HEK293T (cell line): ENCODE measurements at regions not wholly inside any gene's neighbourhood (a gene's known extent, or its start where the extent isn't known, plus 50 kb on each side); places are given as distances from the start of the nearest gene placed in this dataset.

Experiments
- CTCF ChIA-PET: fragments of 350-600 bp; formaldehyde crosslinking; extraction: SDS; loops from one replicate; lab custom pipeline; 2021; ENCODE audit warnings: antibody characterized with exemption, inconsistent platforms; lab: Yijun Ruan, JAX
- POLR2A ChIA-PET: fragments of 350-600 bp; formaldehyde crosslinking; extraction: SDS; loops from one replicate; lab custom pipeline; 2020; ENCODE audit warnings: antibody characterized with exemption, inconsistent platforms; lab: Yijun Ruan, JAX
- DNase-seq: peaks from one replicate; pipeline ENCODE4 v3.0.0; 2012; ENCODE audit warnings: mixed read lengths; ENCODE audit errors: extremely low spot score
- ARNT ChIP-seq: fragments of 450-650 bp; IDR thresholded peaks from 2 replicates; pipeline ENCODE4 v1.6.1; 2017; ENCODE audit warnings: mild to moderate bottlenecking
- BHLHE40 ChIP-seq: fragments of 450-650 bp; IDR thresholded peaks from 2 replicates; pipeline ENCODE4 v1.6.1; 2016; ENCODE audit warnings: mild to moderate bottlenecking, moderate library complexity, borderline replicate concordance
- CTBP1 ChIP-seq: fragments of 450-650 bp; IDR thresholded peaks from 2 replicates; pipeline ENCODE4 v1.6.1; 2016; ENCODE audit warnings: borderline replicate concordance
- ELF4 ChIP-seq: fragments of 450-650 bp; IDR thresholded peaks from 2 replicates; pipeline ENCODE4 v1.6.1; 2017; ENCODE audit warnings: antibody characterized with exemption
- FOXA1 ChIP-seq: fragments of 450-650 bp; IDR thresholded peaks from 2 replicates; pipeline ENCODE4 v1.6.1; 2016; ENCODE audit warnings: mild to moderate bottlenecking
- FOXK2 ChIP-seq: fragments of 450-650 bp; IDR thresholded peaks from 2 replicates; pipeline ENCODE4 v1.6.1; 2016; ENCODE audit warnings: mild to moderate bottlenecking
- FOXM1 ChIP-seq: fragments of 450-650 bp; IDR thresholded peaks from 2 replicates; pipeline ENCODE4 v1.6.1; 2017; ENCODE audit warnings: mild to moderate bottlenecking, borderline replicate concordance
- HDGF ChIP-seq: fragments of 450-650 bp; IDR thresholded peaks from 2 replicates; pipeline ENCODE4 v1.6.1; 2017; ENCODE audit warnings: antibody characterized with exemption, borderline replicate concordance
- L3MBTL2 ChIP-seq: fragments of 450-650 bp; conservative IDR thresholded peaks from 2 replicates; pipeline ENCODE4 v1.6.1; 2016; ENCODE audit warnings: mild to moderate bottlenecking
- LEF1 ChIP-seq: fragments of 450-650 bp; IDR thresholded peaks from 2 replicates; pipeline ENCODE4 v1.6.1; 2017; ENCODE audit warnings: mild to moderate bottlenecking, borderline replicate concordance
- NFRKB ChIP-seq: fragments of 450-650 bp; IDR thresholded peaks from 2 replicates; pipeline ENCODE4 v1.6.1; 2016; ENCODE audit warnings: mild to moderate bottlenecking, moderate library complexity
- SP1 ChIP-seq: fragments of 450-650 bp; IDR thresholded peaks from 2 replicates; pipeline ENCODE4 v1.6.1; 2017
- SUZ12 ChIP-seq: fragments of 450-650 bp; IDR thresholded peaks from 2 replicates; pipeline ENCODE4 v1.6.1; 2016; ENCODE audit warnings: mild to moderate bottlenecking
- TARDBP ChIP-seq: fragments of 450-650 bp; IDR thresholded peaks from 2 replicates; pipeline ENCODE4 v1.6.1; 2016
- ZNF384 ChIP-seq: fragments of 450-650 bp; IDR thresholded peaks from 2 replicates; pipeline ENCODE4 v1.6.1; 2016
- TF ChIP-seq, protein P1 (sequence below): fragments of 450-650 bp; IDR thresholded peaks from 2 replicates; pipeline ENCODE4 v1.6.1; 2016

DNA sequence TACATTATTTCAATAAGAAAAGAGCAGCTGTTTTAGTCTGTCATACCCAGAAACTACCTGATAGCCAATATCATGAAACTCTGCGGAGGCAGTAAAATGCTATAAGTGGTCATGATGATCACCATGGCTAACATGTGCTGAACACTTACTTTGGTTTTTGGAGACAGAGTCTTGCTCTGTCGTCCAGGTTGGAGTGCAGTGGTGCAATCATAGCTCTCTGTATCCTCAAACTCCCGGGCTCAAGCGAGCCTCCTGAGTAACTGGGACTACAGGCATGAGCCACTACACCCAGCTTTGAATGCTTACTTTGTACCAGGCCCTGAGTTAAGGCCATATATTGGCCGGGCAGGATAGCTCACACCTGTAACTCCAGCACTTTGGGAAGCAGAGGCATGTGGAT, 101.2 kb upstream of the DHX40 start:
- TF ChIP-seq, protein P1, sequence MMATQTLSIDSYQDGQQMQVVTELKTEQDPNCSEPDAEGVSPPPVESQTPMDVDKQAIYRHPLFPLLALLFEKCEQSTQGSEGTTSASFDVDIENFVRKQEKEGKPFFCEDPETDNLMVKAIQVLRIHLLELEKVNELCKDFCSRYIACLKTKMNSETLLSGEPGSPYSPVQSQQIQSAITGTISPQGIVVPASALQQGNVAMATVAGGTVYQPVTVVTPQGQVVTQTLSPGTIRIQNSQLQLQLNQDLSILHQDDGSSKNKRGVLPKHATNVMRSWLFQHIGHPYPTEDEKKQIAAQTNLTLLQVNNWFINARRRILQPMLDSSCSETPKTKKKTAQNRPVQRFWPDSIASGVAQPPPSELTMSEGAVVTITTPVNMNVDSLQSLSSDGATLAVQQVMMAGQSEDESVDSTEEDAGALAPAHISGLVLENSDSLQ, result no peak
- no peak for TF ChIP-seq TARDBP
- TF ChIP-seq SP1, result no peak
- no peak for TF ChIP-seq CTBP1
- no peak for TF ChIP-seq FOXA1
- no peak for TF ChIP-seq LEF1
- no peak for TF ChIP-seq ARNT
- CTCF ChIA-PET, result no interaction called here
- POLR2A ChIA-PET, result no interaction called here
- no peak for DNase-seq

DNA sequence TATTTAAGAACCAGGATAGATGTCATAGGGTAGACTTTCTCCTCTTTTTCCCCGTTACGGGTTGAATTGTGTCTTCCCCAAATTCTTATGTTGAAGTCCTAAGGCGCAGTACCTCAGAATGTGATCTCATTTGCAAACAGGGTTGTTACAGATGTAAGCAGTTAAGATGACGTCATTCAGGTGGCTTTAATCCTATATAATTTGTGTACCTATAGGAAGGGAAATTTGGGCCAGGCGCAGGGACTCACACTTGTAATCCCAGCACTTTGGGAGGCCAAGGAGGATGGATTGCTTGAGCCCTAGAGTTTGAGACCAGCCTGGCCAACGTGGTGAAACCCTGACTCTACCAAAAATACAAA, 99.5 kb upstream of the DHX40 start:
- TF ChIP-seq TARDBP (no peak), ARNT (no peak)
- ChIA-PET POLR2A (no interaction called here), CTCF (no interaction called here)
- no peak for DNase-seq

DNA sequence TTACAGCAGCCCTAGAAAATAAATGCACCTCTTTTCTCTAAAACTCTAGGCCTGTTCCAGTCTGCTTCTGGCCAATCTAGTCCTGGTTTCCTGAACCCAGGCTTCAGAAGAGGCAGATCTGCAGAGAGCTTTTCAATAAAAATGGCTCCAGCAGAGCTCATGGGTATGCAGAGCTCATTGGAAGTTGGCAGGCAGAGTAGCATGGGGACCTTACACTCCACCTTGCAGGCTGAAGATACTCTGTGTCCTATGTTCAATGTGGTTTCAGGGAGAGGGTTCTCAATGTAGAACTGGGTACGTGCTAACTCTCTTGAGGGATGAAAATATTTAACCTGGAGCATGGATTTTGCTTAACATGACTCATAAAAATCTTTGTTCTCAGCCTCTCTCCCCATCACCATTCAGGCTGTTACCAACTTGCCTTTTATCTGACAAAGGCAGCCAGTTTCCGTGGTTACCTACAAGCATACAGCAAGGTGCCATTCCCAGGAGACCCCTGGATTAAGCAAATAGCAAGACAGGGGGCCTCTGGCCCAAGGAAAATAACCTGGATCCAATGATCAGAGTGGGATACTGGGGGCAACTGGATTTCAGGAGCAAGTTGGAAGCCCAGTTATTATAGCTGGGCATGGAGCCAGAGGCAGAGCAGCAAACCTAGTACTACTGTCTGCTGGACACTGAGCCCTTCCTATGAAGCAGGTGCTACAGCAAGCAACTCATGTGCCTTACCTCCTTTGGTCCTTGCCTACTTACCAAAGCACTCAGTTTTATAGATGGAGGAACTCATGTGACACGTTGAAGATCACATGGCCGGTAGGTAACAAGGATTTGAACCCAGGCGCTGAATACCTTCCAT, 98.2 kb upstream of the DHX40 start:
- TF ChIP-seq SP1 (no peak), LEF1 (no peak), BHLHE40 (no peak), ARNT (no peak), ELF4 (no peak), HDGF (no peak), FOXA1 (no peak), NFRKB (no peak), FOXM1 (no peak), ZNF384 (no peak), TARDBP (no peak), SUZ12 (no peak), L3MBTL2 (no peak), FOXK2 (no peak), CTBP1 (no peak)
- TF ChIP-seq, protein P1, result no peak
- no peak for DNase-seq
- POLR2A ChIA-PET, result no interaction called here
- CTCF ChIA-PET, result no interaction called here

- ChIA-PET CTCF (no interaction called here), POLR2A (no interaction called here)
- DNase-seq, result no peak
- TF ChIP-seq NFRKB, result no peak
- no peak for TF ChIP-seq SUZ12
- TF ChIP-seq ZNF384, result no peak
- TF ChIP-seq ELF4, result no peak
- TF ChIP-seq FOXM1, result no peak
- TF ChIP-seq TARDBP, result no peak
- no peak for TF ChIP-seq FOXK2
- no peak for TF ChIP-seq ARNT
- no peak for TF ChIP-seq SP1
- no peak for TF ChIP-seq FOXA1
- TF ChIP-seq L3MBTL2, result no peak
- no peak for TF ChIP-seq CTBP1
- no peak for TF ChIP-seq HDGF
- TF ChIP-seq, protein P1, result no peak
- TF ChIP-seq LEF1, result no peak
- no peak for TF ChIP-seq BHLHE40
These were observed 95.5 kb upstream of the DHX40 start for GRCh38 chr17:59469786-59470485.

- TF ChIP-seq FOXM1 (no peak), HDGF (no peak), CTBP1 (no peak), TARDBP (no peak), LEF1 (no peak), FOXA1 (no peak), L3MBTL2 (no peak), SP1 (no peak), ZNF384 (no peak), BHLHE40 (no peak), ARNT (no peak), ELF4 (no peak), FOXK2 (no peak), SUZ12 (no peak), NFRKB (no peak)
- TF ChIP-seq, protein P1, result no peak
- DNase-seq, result no peak
- CTCF ChIA-PET, result no interaction called here
- POLR2A ChIA-PET, result no interaction called here
These were observed 94.6 kb upstream of the DHX40 start for GRCh38 chr17:59470624-59471297.
